SK-N-SH treated with all-trans-retinoic acid at 6 μM for 48 hours (cell line): ENCODE measurements at regions not wholly inside any gene's neighbourhood (a gene's known extent, or its start where the extent isn't known, plus 50 kb on each side); places are given as distances from the start of the nearest gene placed in this dataset.

Source experiments
- CREB5 ChIP-seq: fragments of 250-450 bp; sonication (Bioruptor Pico); IDR thresholded peaks from 2 replicates; pipeline ENCODE4 v1.5.1; 2020; ENCODE audit warnings: low read depth, mild to moderate bottlenecking, moderate library complexity
- CSDC2 ChIP-seq: fragments of 250-450 bp; sonication (Bioruptor Pico); IDR thresholded peaks from 2 replicates; pipeline ENCODE4 v1.5.0; 2020; ENCODE audit warnings: mild to moderate bottlenecking, moderate library complexity
- GLIS3 ChIP-seq: fragments of 250-450 bp; sonication (Bioruptor Pico); IDR thresholded peaks from 2 replicates; pipeline ENCODE4 v1.5.0; 2020; ENCODE audit warnings: mild to moderate bottlenecking, moderate library complexity
- OSR1 ChIP-seq: fragments of 250-450 bp; sonication (Bioruptor Pico); IDR thresholded peaks from 2 replicates; pipeline ENCODE4 v1.8.0; 2022; ENCODE audit warnings: moderate library complexity, mild to moderate bottlenecking, inconsistent platforms
- PATZ1 ChIP-seq: fragments of 250-450 bp; sonication (Bioruptor Pico); IDR thresholded peaks from 2 replicates; pipeline ENCODE4 v1.8.0; 2020; ENCODE audit warnings: mild to moderate bottlenecking, moderate library complexity, borderline replicate concordance
- POU6F1 ChIP-seq: fragments of 250-450 bp; sonication (Bioruptor Pico); IDR thresholded peaks from 2 replicates; pipeline ENCODE4 v1.8.0; 2021; ENCODE audit warnings: low read depth, mild to moderate bottlenecking, moderate library complexity, borderline replicate concordance
- RARB ChIP-seq: fragments of 250-450 bp; sonication (Bioruptor Pico); IDR thresholded peaks from 2 replicates; pipeline ENCODE4 v1.8.0; 2021; ENCODE audit warnings: mild to moderate bottlenecking, moderate library complexity
- SNAI2 ChIP-seq: fragments of 250-450 bp; sonication (Bioruptor Pico); IDR thresholded peaks from 2 replicates; pipeline ENCODE4 v1.5.0; 2020; ENCODE audit warnings: mild to moderate bottlenecking, moderate library complexity
- TCF4 ChIP-seq: fragments of 250-450 bp; sonication (Bioruptor Pico); IDR thresholded peaks from 2 replicates; pipeline ENCODE4 v1.8.0; 2021; ENCODE audit warnings: mild to moderate bottlenecking, moderate library complexity, borderline replicate concordance
- ZC3H10 ChIP-seq: fragments of 250-450 bp; sonication (Bioruptor Pico); IDR thresholded peaks from 2 replicates; pipeline ENCODE4 v1.5.1; 2021; ENCODE audit warnings: mild to moderate bottlenecking, moderate library complexity
- ZNF70 ChIP-seq: fragments of 450-650 bp; formaldehyde crosslinking; IDR thresholded peaks from 2 replicates; pipeline ENCODE4 v1.5.0; 2020; ENCODE audit warnings: mild to moderate bottlenecking, moderate library complexity

GRCh38 chr13:76825430-76825829 is 60.8 kb downstream of the KCTD12 start:
- no peak for TF ChIP-seq OSR1 (CRISPR knock-in tag)
- TF ChIP-seq PATZ1 (CRISPR knock-in tag) = no peak
- no peak for TF ChIP-seq ZC3H10 (CRISPR knock-in tag)
- TF ChIP-seq CREB5 = no peak
- TF ChIP-seq POU6F1 (CRISPR knock-in tag) = no peak
- no peak for TF ChIP-seq RARB (CRISPR knock-in tag)
- TF ChIP-seq ZNF70 (CRISPR knock-in tag) = no peak
- no peak for TF ChIP-seq TCF4
- no peak for TF ChIP-seq SNAI2 (CRISPR knock-in tag)
- no peak for TF ChIP-seq GLIS3
- TF ChIP-seq CSDC2 = no peak
